ENCODE measurements at regions not wholly inside any gene's neighbourhood (a gene's known extent, or its start where the extent isn't known, plus 50 kb on each side); places are given as distances from the start of the nearest gene placed in this dataset.

GRCh38 chr11:116193321-116194131 is 579.3 kb downstream of the BUD13 start:
- no peak overlapping the region for H2AFZ ChIP-seq (ENCODE audit: insufficient read depth, low read depth, low read length, poor library complexity, severe bottlenecking)
- Mint-ChIP-seq H3K27me3 (ENCODE audit: low read depth in 3 of 3) (peaks cover 32 to 43% (median 35%) of the 10 kb centered on the region in 3 donors), H3K27ac (no peak overlapping the region), H3K4me1 (no peaks in the 10 kb centered on the region), H3K36me3 (no peaks in the 10 kb centered on the region), H3K4me3 (peak overlapping the region in 1 of 2 donors; percentile 68), H3K9me3 (peaks cover 0 to 4% (median 0%) of the 10 kb centered on the region in 7 donors)
- H3K27ac ChIP-seq (ENCODE audit: low read depth in 1 of 2, low read length in 2 of 2), result no peak overlapping the region
- no peaks in the 10 kb centered on the region for H3K4me1 ChIP-seq (ENCODE audit: control insufficient read depth in 1 of 2, insufficient read depth in 2 of 2, low read length in 2 of 2)
- no peaks in the 10 kb centered on the region for H4K20me1 ChIP-seq (ENCODE audit: insufficient read depth, low read length)
- no peaks in the 10 kb centered on the region for H3K36me3 ChIP-seq (replicated peaks in 1 of 2; ENCODE audit: control insufficient read depth in 1 of 2, insufficient read depth in 2 of 2, low read length in 2 of 2)
- no peak for DNase-seq
- intact Hi-C loops (cut with micrococcal nuclease), result no loop called here
- no peak overlapping the region for H3K9ac ChIP-seq (ENCODE audit: insufficient read depth, low read length, poor library complexity, severe bottlenecking)
- no peaks in the 10 kb centered on the region for H3K79me2 ChIP-seq (ENCODE audit: insufficient read depth, low read length)
- H3K27me3 ChIP-seq (ENCODE audit: control insufficient read depth in 2 of 2, insufficient read depth in 2 of 2, low read length in 2 of 2), result peaks cover 22 to 30% of the 10 kb centered on the region in 2 donors
- H3K4me2 ChIP-seq (replicated peaks; ENCODE audit: extremely low read depth, low read length, poor library complexity, severe bottlenecking), result no peak overlapping the region
- H3K9me3 ChIP-seq (replicated peaks in 1 of 2; ENCODE audit: control insufficient read depth in 1 of 2, insufficient read depth in 1 of 2, low read length in 2 of 2), result no peaks in the 10 kb centered on the region
- no peak for TF ChIP-seq CTCF (IDR thresholded peaks at IDR 0.05)
- H3K4me3 ChIP-seq (replicated peaks in 1 of 3; ENCODE audit: low read depth in 2 of 3, low read length in 3 of 3), result no peak overlapping the region
- 4% methylated on average over 25 of the region's 34 CpGs for WGBS (ENCODE audit: insufficient coverage)

GRCh38 chr11:116192509-116193210 is 580.1 kb downstream of the BUD13 start:
- H3K27me3 Mint-ChIP-seq (ENCODE audit: low read depth in 3 of 3), result peaks cover 32 to 41% (median 34%) of the 10 kb centered on the region in 3 donors

More at GRCh38 chr11:116192509-116193210, 580.1 kb downstream of the BUD13 start:
- H3K36me3 ChIP-seq (replicated peaks in 1 of 2; ENCODE audit: control insufficient read depth in 1 of 2, insufficient read depth in 2 of 2, low read length in 2 of 2), result no peaks in the 10 kb centered on the region
- no peak overlapping the region for H3K27ac ChIP-seq (ENCODE audit: low read depth in 1 of 2, low read length in 2 of 2)
- no peak overlapping the region for H2AFZ ChIP-seq (ENCODE audit: insufficient read depth, low read depth, low read length, poor library complexity, severe bottlenecking)
- no peak for DNase-seq
- H3K4me2 ChIP-seq (replicated peaks; ENCODE audit: extremely low read depth, low read length, poor library complexity, severe bottlenecking), result no peak overlapping the region
- H3K4me3 ChIP-seq (replicated peaks in 1 of 3; ENCODE audit: low read depth in 2 of 3, low read length in 3 of 3), result no peak overlapping the region
- no peaks in the 10 kb centered on the region for H3K36me3 Mint-ChIP-seq
- H3K4me1 Mint-ChIP-seq, result no peaks in the 10 kb centered on the region
- no peaks in the 10 kb centered on the region for H4K20me1 ChIP-seq (ENCODE audit: insufficient read depth, low read length)
- no peak overlapping the region for H3K9ac ChIP-seq (ENCODE audit: insufficient read depth, low read length, poor library complexity, severe bottlenecking)
- H3K27me3 ChIP-seq (ENCODE audit: control insufficient read depth in 2 of 2, insufficient read depth in 2 of 2, low read length in 2 of 2), result peaks cover 22 to 30% of the 10 kb centered on the region in 2 donors
- H3K9me3 ChIP-seq (replicated peaks in 1 of 2; ENCODE audit: control insufficient read depth in 1 of 2, insufficient read depth in 1 of 2, low read length in 2 of 2), result no peaks in the 10 kb centered on the region
- no peaks in the 10 kb centered on the region for H3K79me2 ChIP-seq (ENCODE audit: insufficient read depth, low read length)
- intact Hi-C loops (cut with micrococcal nuclease), result no loop called here
- no peak for TF ChIP-seq CTCF (IDR thresholded peaks at IDR 0.05)
- H3K4me3 Mint-ChIP-seq, result peak overlapping the region in 1 of 2 donors; percentile 12
- no peak overlapping the region for H3K27ac Mint-ChIP-seq
- WGBS (ENCODE audit: insufficient coverage), result 71% methylated on average over 2 of the region's 12 CpGs
- peaks cover 0 to 7% (median 0%) of the 10 kb centered on the region in 7 donors for H3K9me3 Mint-ChIP-seq
- no peaks in the 10 kb centered on the region for H3K4me1 ChIP-seq (ENCODE audit: control insufficient read depth in 1 of 2, insufficient read depth in 2 of 2, low read length in 2 of 2)

All from CD14-positive monocyte (primary cell).